ENCODE measurements at regions not wholly inside any gene's neighbourhood (a gene's known extent, or its start where the extent isn't known, plus 50 kb on each side); places are given as distances from the start of the nearest gene placed in this dataset.

GRCh38 chr20:55394592-55394991, 610.7 kb downstream of the CBLN4 start:
- no peak for DNase-seq
- Histone ChIP-seq H3K4me1 (no peaks in the 10 kb centered on the region), H3K27me3 (replicated peaks in 1 of 7) (no peaks in the 10 kb centered on the region), H3K9me3 (peaks cover 0 to 22% (median 4%) of the 10 kb centered on the region in 8 donors), H3K4me3 (no peak overlapping the region), H3K36me3 (no peaks in the 10 kb centered on the region), H3K27ac (no peak overlapping the region)
- WGBS, 5 donors: 40 to 75% (median 53%) methylated on average over 2 of the region's 2 CpGs
- intact Hi-C loops (cut with DNase I; ENCODE audit: low total_unique reads): no loop called here
- TF ChIP-seq POLR2A (IDR thresholded peaks at IDR 0.05) (no peak), POLR2AphosphoS5 (IDR thresholded peaks at IDR 0.05) (no peak), CTCF (IDR thresholded peaks at IDR 0.05 in 8 of 11, conservative IDR thresholded peaks at IDR 0.05 in 3 of 11) (no peak)

- Histone ChIP-seq H3K4me1 (no peaks in the 10 kb centered on the region), H3K36me3 (no peaks in the 10 kb centered on the region), H3K27me3 (replicated peaks in 1 of 7) (no peaks in the 10 kb centered on the region), H3K9me3 (peaks cover 0 to 21% (median 0%) of the 10 kb centered on the region in 8 donors), H3K27ac (no peak overlapping the region), H3K4me3 (no peak overlapping the region)
- DNase-seq: no peak
- intact Hi-C loops (cut with DNase I; ENCODE audit: low total_unique reads): no loop called here
- TF ChIP-seq CTCF (IDR thresholded peaks at IDR 0.05 in 8 of 11, conservative IDR thresholded peaks at IDR 0.05 in 3 of 11) (no peak), POLR2AphosphoS5 (IDR thresholded peaks at IDR 0.05) (no peak), POLR2A (IDR thresholded peaks at IDR 0.05) (no peak)
- WGBS, 5 donors: 73 to 84% (median 78%) methylated on average over 4 of the region's 4 CpGs
These were observed 614.5 kb downstream of the CBLN4 start for GRCh38 chr20:55390791-55391190.

- intact Hi-C loops (cut with DNase I; ENCODE audit: low total_unique reads): no loop called here
- Histone ChIP-seq H3K4me3 (no peak overlapping the region), H3K27ac (no peak overlapping the region), H3K9me3 (peaks cover 0 to 12% (median 0%) of the 10 kb centered on the region in 8 donors), H3K27me3 (replicated peaks in 1 of 7) (no peaks in the 10 kb centered on the region), H3K36me3 (no peaks in the 10 kb centered on the region), H3K4me1 (no peaks in the 10 kb centered on the region)
- no peak for DNase-seq
- TF ChIP-seq CTCF (IDR thresholded peaks at IDR 0.05 in 8 of 11, conservative IDR thresholded peaks at IDR 0.05 in 3 of 11): no peak
- TF ChIP-seq POLR2A (IDR thresholded peaks at IDR 0.05): no peak
- TF ChIP-seq POLR2AphosphoS5 (IDR thresholded peaks at IDR 0.05): no peak
- WGBS, 5 donors: 75 to 93% (median 86%) methylated on average over 1 of the region's 1 CpG
These were observed 618.6 kb downstream of the CBLN4 start for GRCh38 chr20:55386686-55387085.

- WGBS, 5 donors: 67 to 79% (median 73%) methylated on average over 10 of the region's 10 CpGs
- H3K4me3 ChIP-seq: no peak overlapping the region
- H3K27me3 ChIP-seq (replicated peaks in 1 of 7): no peaks in the 10 kb centered on the region
- DNase-seq: no peak
- H3K36me3 ChIP-seq: no peaks in the 10 kb centered on the region
- H3K27ac ChIP-seq: no peak overlapping the region
- TF ChIP-seq CTCF (IDR thresholded peaks at IDR 0.05 in 8 of 11, conservative IDR thresholded peaks at IDR 0.05 in 3 of 11) (no peak), POLR2A (IDR thresholded peaks at IDR 0.05) (no peak), POLR2AphosphoS5 (IDR thresholded peaks at IDR 0.05) (no peak)
- peaks cover 0 to 7% (median 0%) of the 10 kb centered on the region in 8 donors for H3K9me3 ChIP-seq
- intact Hi-C loops (cut with DNase I; ENCODE audit: low total_unique reads): no loop called here
- no peaks in the 10 kb centered on the region for H3K4me1 ChIP-seq
These were observed 629.4 kb downstream of the CBLN4 start for GRCh38 chr20:55375920-55376319.

Measured in spleen (tissue), 11 donors.